WERI-Rb-1 (cell line): ENCODE measurements at regions not wholly inside any gene's neighbourhood (a gene's known extent, or its start where the extent isn't known, plus 50 kb on each side); places are given as distances from the start of the nearest gene placed in this dataset.

Experiments
- DNase-seq: peaks from one replicate; pipeline ENCODE4 v3.0.0-alpha.2; 2020
- H3K27ac ChIP-seq: fragments of 250-450 bp; sonication (Bioruptor Pico); 2 replicates; pipeline ENCODE4 v1.5.1; 2020; ENCODE audit warnings: mild to moderate bottlenecking, moderate library complexity
- H3K27me3 ChIP-seq: fragments of 250-450 bp; sonication (Bioruptor Pico); 2 replicates; pipeline ENCODE4 v1.5.1; 2021; ENCODE audit warnings: mild to moderate bottlenecking, low read depth, moderate library complexity; ENCODE audit not compliant: insufficient read depth, severe bottlenecking
- H3K36me3 ChIP-seq: fragments of 250-450 bp; sonication (Bioruptor Pico); 2 replicates; pipeline ENCODE4 v1.5.1; 2020; ENCODE audit warnings: mild to moderate bottlenecking, moderate library complexity
- H3K4me3 ChIP-seq: 2 replicates; pipeline ENCODE4 v1.5.1; 2011; ENCODE audit warnings: low read depth, mild to moderate bottlenecking, control low read depth, low read length
- H3K9me3 ChIP-seq: fragments of 250-450 bp; sonication (Bioruptor Pico); 2 replicates; pipeline ENCODE4 v1.5.1; 2021; ENCODE audit warnings: mild to moderate bottlenecking, moderate library complexity; ENCODE audit not compliant: severe bottlenecking
- TF ChIP-seq, protein P1 (sequence below): IDR thresholded peaks from 2 replicates; pipeline ENCODE4 v1.5.1; 2011; ENCODE audit warnings: low read depth, mild to moderate bottlenecking, control low read depth, inconsistent platforms, low read length

DNA sequence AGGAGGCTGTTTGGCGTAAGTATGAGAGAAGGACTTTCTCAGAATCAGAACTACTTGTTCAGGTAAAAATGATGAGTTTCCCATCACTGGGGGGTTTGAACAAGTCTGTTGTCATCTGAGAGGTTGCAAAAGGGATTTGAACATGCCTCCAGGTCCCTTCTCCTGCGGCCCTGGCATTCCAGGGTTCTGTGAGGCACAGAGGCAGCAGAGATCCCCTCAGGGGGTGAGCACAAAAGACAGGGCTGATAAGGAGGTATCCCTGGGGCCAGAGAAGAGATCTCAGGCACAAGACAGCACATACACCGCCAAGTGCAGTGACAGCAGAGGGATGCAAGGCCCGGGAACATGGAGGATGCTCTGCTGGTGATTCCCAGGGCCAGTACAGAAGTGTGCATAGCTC, 275.8 kb upstream of the TSHZ3 start:
- Histone ChIP-seq H3K27ac (no peak overlapping the region), H3K4me3 (no peak overlapping the region), H3K27me3 (no peaks in the 10 kb centered on the region), H3K36me3 (no peaks in the 10 kb centered on the region), H3K9me3 (peaks cover 4% of the 10 kb centered on the region)
- TF ChIP-seq, protein P1, sequence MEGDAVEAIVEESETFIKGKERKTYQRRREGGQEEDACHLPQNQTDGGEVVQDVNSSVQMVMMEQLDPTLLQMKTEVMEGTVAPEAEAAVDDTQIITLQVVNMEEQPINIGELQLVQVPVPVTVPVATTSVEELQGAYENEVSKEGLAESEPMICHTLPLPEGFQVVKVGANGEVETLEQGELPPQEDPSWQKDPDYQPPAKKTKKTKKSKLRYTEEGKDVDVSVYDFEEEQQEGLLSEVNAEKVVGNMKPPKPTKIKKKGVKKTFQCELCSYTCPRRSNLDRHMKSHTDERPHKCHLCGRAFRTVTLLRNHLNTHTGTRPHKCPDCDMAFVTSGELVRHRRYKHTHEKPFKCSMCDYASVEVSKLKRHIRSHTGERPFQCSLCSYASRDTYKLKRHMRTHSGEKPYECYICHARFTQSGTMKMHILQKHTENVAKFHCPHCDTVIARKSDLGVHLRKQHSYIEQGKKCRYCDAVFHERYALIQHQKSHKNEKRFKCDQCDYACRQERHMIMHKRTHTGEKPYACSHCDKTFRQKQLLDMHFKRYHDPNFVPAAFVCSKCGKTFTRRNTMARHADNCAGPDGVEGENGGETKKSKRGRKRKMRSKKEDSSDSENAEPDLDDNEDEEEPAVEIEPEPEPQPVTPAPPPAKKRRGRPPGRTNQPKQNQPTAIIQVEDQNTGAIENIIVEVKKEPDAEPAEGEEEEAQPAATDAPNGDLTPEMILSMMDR = no peak
- DNase-seq = no peak

DNA sequence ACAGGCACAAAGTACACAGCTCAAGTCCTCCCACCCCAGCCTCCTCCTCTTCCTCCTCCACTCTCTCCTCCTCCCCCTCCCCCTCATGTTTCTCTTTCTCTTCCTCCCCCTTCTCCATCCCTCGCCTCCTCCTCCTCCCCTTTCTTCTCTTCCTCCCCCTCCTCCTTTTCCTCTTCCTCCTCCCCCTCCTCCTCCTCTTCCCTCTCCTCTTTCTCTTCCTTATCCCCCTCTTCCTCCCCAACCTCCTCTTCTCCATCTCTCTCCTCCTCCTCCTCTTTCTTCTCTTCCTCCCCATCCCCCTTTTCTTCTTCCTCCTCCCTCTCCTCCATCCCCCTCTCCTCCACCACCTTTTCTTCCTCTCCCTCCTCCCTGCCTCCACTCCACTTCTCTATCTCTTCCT, 276.3 kb upstream of the TSHZ3 start:
- DNase-seq = no peak
- peaks cover 4% of the 10 kb centered on the region for H3K9me3 ChIP-seq
- no peak overlapping the region for H3K27ac ChIP-seq
- TF ChIP-seq, protein P1 = no peak
- H3K36me3 ChIP-seq = no peaks in the 10 kb centered on the region
- H3K27me3 ChIP-seq = no peaks in the 10 kb centered on the region
- H3K4me3 ChIP-seq = no peak overlapping the region

DNA sequence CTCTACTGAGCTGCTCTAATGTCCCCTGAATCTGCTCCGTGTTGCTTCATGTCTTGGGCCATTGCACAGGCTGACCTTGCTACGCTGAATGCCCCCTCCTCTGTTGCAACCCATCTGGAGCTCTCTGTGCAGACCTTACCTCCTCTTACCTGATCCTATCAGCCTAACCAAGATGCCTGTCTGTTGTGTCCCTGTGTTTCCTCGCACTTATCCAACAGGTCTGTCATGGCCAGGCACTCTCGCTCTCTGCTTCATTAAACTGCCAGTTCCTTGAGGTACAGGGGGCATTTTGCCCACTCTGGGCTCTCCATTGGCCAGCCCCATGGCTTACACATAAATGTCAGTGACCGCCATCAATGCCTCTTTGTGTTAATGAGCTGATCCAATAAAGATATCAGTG, 277.7 kb upstream of the TSHZ3 start:
- no peaks in the 10 kb centered on the region for H3K9me3 ChIP-seq
- H3K27ac ChIP-seq = no peak overlapping the region
- TF ChIP-seq, protein P1 = no peak
- H3K4me3 ChIP-seq = no peak overlapping the region
- no peak for DNase-seq
- H3K27me3 ChIP-seq = no peaks in the 10 kb centered on the region
- no peaks in the 10 kb centered on the region for H3K36me3 ChIP-seq

DNA sequence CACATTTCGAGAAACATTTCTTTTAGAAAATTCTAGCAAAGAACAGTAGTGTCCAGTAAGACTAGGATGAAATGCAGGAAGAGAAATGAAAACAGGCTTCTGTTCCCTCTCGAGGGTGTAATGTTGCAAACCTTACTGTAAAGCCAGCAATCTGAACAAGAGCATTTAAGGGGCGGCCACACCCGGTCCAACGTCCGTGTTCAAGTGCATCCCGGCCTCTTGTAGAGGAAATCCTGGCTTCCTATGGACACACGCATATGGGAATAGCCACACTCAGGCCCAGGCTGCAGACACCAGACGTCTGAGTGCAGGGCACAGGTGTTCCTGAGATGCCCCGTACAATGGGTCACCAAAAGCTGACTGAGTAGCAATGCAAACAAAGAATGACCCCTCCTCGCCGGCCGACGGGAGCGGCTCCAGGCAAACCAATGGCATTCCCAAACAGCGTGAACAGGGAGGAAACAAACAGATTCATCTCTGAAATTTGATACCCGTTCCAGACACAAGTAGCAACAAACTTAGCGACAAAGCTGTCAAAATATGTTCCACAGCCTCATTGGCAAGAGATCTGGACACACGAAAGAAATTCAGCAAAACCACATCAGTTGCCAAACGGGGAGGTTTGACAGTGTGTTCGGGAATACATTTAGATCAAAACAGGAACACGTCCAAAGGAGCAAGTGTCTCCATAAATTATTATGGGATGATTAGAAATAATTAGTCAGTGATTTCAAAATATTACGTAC, 278.6 kb upstream of the TSHZ3 start:
- Histone ChIP-seq H3K27me3 (no peaks in the 10 kb centered on the region), H3K27ac (no peak overlapping the region), H3K9me3 (no peaks in the 10 kb centered on the region), H3K36me3 (no peaks in the 10 kb centered on the region), H3K4me3 (no peak overlapping the region)
- TF ChIP-seq, protein P1 = no peak
- no peak for DNase-seq

- no peaks in the 10 kb centered on the region for H3K9me3 ChIP-seq
- TF ChIP-seq, protein P1 = no peak
- no peaks in the 10 kb centered on the region for H3K27me3 ChIP-seq
- H3K27ac ChIP-seq = no peak overlapping the region
- H3K4me3 ChIP-seq = no peak overlapping the region
- no peak for DNase-seq
- no peaks in the 10 kb centered on the region for H3K36me3 ChIP-seq
These were observed 280.5 kb upstream of the TSHZ3 start for GRCh38 chr19:31629579-31630363.
